ENCODE measurements at regions not wholly inside any gene's neighbourhood (a gene's known extent, or its start where the extent isn't known, plus 50 kb on each side); places are given as distances from the start of the nearest gene placed in this dataset.

DNA sequence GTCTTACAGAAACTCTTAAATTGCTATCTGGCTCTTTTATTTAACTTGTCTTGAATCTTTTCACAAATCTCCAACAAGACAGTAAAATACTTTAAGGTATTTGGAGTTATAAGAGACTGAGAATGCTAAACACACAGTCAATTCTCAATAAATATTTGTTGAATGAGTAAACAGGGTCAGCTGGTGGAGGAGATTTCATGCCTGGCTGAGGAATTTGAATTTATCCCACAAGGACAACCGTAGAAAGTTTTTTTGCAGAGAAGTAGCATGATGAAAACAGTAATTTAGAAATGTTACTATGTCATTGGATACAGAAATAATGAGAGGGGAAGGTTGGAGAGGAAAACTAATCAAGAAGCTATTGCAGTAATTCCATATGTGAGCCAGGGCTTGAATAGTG lies 1223.7 kb downstream of the PCDH17 start:
- TF ChIP-seq CTCF (conservative IDR thresholded peaks at IDR 0.05; ENCODE audit: low read depth in 2 of 2), result no peak
- TF ChIP-seq EZH2 (IDR thresholded peaks at IDR 0.05; ENCODE audit: low read depth, unreplicated experiment), result no peak
- no peak for TF ChIP-seq POLR2AphosphoS5 (IDR thresholded peaks at IDR 0.05; ENCODE audit: low read depth)
- TF ChIP-seq STAT1 (IDR thresholded peaks at IDR 0.05; ENCODE audit: unreplicated experiment), result no peak
- TF ChIP-seq, protein P1, sequence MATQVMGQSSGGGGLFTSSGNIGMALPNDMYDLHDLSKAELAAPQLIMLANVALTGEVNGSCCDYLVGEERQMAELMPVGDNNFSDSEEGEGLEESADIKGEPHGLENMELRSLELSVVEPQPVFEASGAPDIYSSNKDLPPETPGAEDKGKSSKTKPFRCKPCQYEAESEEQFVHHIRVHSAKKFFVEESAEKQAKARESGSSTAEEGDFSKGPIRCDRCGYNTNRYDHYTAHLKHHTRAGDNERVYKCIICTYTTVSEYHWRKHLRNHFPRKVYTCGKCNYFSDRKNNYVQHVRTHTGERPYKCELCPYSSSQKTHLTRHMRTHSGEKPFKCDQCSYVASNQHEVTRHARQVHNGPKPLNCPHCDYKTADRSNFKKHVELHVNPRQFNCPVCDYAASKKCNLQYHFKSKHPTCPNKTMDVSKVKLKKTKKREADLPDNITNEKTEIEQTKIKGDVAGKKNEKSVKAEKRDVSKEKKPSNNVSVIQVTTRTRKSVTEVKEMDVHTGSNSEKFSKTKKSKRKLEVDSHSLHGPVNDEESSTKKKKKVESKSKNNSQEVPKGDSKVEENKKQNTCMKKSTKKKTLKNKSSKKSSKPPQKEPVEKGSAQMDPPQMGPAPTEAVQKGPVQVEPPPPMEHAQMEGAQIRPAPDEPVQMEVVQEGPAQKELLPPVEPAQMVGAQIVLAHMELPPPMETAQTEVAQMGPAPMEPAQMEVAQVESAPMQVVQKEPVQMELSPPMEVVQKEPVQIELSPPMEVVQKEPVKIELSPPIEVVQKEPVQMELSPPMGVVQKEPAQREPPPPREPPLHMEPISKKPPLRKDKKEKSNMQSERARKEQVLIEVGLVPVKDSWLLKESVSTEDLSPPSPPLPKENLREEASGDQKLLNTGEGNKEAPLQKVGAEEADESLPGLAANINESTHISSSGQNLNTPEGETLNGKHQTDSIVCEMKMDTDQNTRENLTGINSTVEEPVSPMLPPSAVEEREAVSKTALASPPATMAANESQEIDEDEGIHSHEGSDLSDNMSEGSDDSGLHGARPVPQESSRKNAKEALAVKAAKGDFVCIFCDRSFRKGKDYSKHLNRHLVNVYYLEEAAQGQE (IDR thresholded peaks at IDR 0.05; ENCODE audit: unreplicated experiment), result no peak

Measured in GM23338 (cell line).